ENCODE measurements at regions not wholly inside any gene's neighbourhood (a gene's known extent, or its start where the extent isn't known, plus 50 kb on each side); places are given as distances from the start of the nearest gene placed in this dataset.

GRCh38 chr21:43349644-43350043 lies 77.3 kb downstream of the SIK1 start:
- H3K27me3 ChIP-seq (ENCODE audit: insufficient read depth) = no peaks in the 10 kb centered on the region
- WGBS (ENCODE audit: low lambda C conversion rate) = 72% methylated on average over 9 of the region's 9 CpGs
- POLR2A ChIA-PET = no interaction called here
- no peak overlapping the region for H3K4me3 ChIP-seq (ENCODE audit: low read depth in 2 of 2, low read length in 1 of 2)
- CTCF ChIA-PET = interaction anchor here (0.8 kb wide), 1 partner anchor 16 kb away, joined by 3 read pairs; no protein-coding TSS in a partner anchor
- H2AFZ ChIP-seq (ENCODE audit: low read depth) = no peak overlapping the region
- H3K9me3 ChIP-seq = no peaks in the 10 kb centered on the region
- H3F3A ChIP-seq (replicated peaks; ENCODE audit: insufficient read depth) = no peaks in the 10 kb centered on the region
- H3K9me2 ChIP-seq = no peaks in the 10 kb centered on the region
- H3K27ac ChIP-seq (ENCODE audit: low read depth in 2 of 2, low read length in 1 of 2) = no peak overlapping the region
- no peaks in the 10 kb centered on the region for H3K79me2 ChIP-seq (ENCODE audit: insufficient read depth)
- H3K9ac ChIP-seq = no peak overlapping the region
- H3K36me3 ChIP-seq (replicated peaks in 1 of 2; ENCODE audit: control insufficient read depth in 1 of 2, insufficient read depth in 2 of 2, low read length in 1 of 2) = no peaks in the 10 kb centered on the region
- DNase-seq = no peak
- peaks cover 0 to 4% of the 10 kb centered on the region in 2 experiments; a peak in 1 of 4 replicates for H3K4me1 ChIP-seq (ENCODE audit: control insufficient read depth in 1 of 2, insufficient read depth in 2 of 2, low read depth in 1 of 2, low read length in 1 of 2)
- no peak for TF ChIP-seq RFX5 (IDR thresholded peaks at IDR 0.05; ENCODE audit: low read length)
- no peak for TF ChIP-seq CHD2 (IDR thresholded peaks at IDR 0.05; ENCODE audit: low read length, partially characterized antibody)
- no peak for TF ChIP-seq IRF3 (IDR thresholded peaks at IDR 0.05; ENCODE audit: low read depth, low read length)
- TF ChIP-seq USF1 (IDR thresholded peaks at IDR 0.05; ENCODE audit: borderline replicate concordance, low read depth) = no peak
- no peak for TF ChIP-seq YY1 (IDR thresholded peaks at IDR 0.05; ENCODE audit: low read depth)
- TF ChIP-seq JUND (IDR thresholded peaks at IDR 0.05) = no peak
- TF ChIP-seq RXRA (IDR thresholded peaks at IDR 0.05; ENCODE audit: borderline replicate concordance, low read depth) = no peak
- TF ChIP-seq CTCF (IDR thresholded peaks at IDR 0.05) = no peak
- TF ChIP-seq RCOR1 (IDR thresholded peaks at IDR 0.05; ENCODE audit: low read length) = no peak
- TF ChIP-seq NFIC (IDR thresholded peaks at IDR 0.05; ENCODE audit: borderline replicate concordance) = no peak
- no peak for TF ChIP-seq TEAD4 (IDR thresholded peaks at IDR 0.05; ENCODE audit: borderline replicate concordance, insufficient read depth)
- TF ChIP-seq NRF1 (IDR thresholded peaks at IDR 0.05; ENCODE audit: low read depth, low read length) = no peak
- no peak for TF ChIP-seq GATA2 (CRISPR knock-in tag; IDR thresholded peaks at IDR 0.05)
- TF ChIP-seq SIN3A (IDR thresholded peaks at IDR 0.05; ENCODE audit: borderline replicate concordance, low read depth, low read length) = no peak
- TF ChIP-seq FOXM1 (IDR thresholded peaks at IDR 0.05; ENCODE audit: low read depth) = no peak
- TF ChIP-seq SMC3 (IDR thresholded peaks at IDR 0.05; ENCODE audit: low read depth, low read length) = no peak
- TF ChIP-seq EZH2phosphoT487 (IDR thresholded peaks at IDR 0.05; ENCODE audit: borderline replicate concordance, low read depth) = no peak
- TF ChIP-seq REST (IDR thresholded peaks at IDR 0.05; ENCODE audit: low read depth, low read length) = no peak
- no peak for TF ChIP-seq FOXJ3 (CRISPR knock-in tag; IDR thresholded peaks at IDR 0.05)
- TF ChIP-seq MXI1 (IDR thresholded peaks at IDR 0.05; ENCODE audit: low read depth, low read length) = no peak
- H3K4me2 ChIP-seq = no peak overlapping the region
- no peaks in the 10 kb centered on the region for H4K20me1 ChIP-seq (ENCODE audit: insufficient read depth)

Measured in SK-N-SH (cell line).